Neutrophil (primary cell): ENCODE measurements at regions not wholly inside any gene's neighbourhood (a gene's known extent, or its start where the extent isn't known, plus 50 kb on each side); places are given as distances from the start of the nearest gene placed in this dataset.

ENCODE experiments used
- H3K27ac ChIP-seq: fragments of 200-600 bp; sonication (generic); 2 replicates; pipeline ENCODE4 v1.5.1; 2016; ENCODE audit warnings: mild to moderate bottlenecking, moderate library complexity
- H3K27me3 ChIP-seq: fragments of 200-600 bp; sonication (generic); 2 replicates; pipeline ENCODE4 v1.6.0; 2016; ENCODE audit warnings: mild to moderate bottlenecking
- H3K36me3 ChIP-seq: fragments of 200-600 bp; sonication (generic); 2 replicates; pipeline ENCODE4 v1.5.1; 2017
- H3K4me1 ChIP-seq, 2 experiments: fragments of 200-600 bp in 1 of 2; sonication (generic) in 1 of 2; 1 replicate in 1 of 2; 2 replicates in 1 of 2; pipeline versions ENCODE4 v1.5.1 to v1.6.1; 2013 to 2016; ENCODE audit warnings: low read depth in 1 of 2, low read length in 1 of 2, mild to moderate bottlenecking in 1 of 2, moderate library complexity in 1 of 2; ENCODE audit not compliant: control insufficient read depth in 1 of 2, insufficient read depth in 1 of 2
- H3K4me3 ChIP-seq, 2 experiments: fragments of 200-600 bp in 1 of 2; sonication (generic) in 1 of 2; 1 replicate in 1 of 2; 2 replicates in 1 of 2; pipeline ENCODE4 v1.5.1; 2013 to 2016; ENCODE audit warnings: low read depth in 1 of 2, low read length in 1 of 2, mild to moderate bottlenecking in 1 of 2, moderate library complexity in 1 of 2
- H3K9me3 ChIP-seq: fragments of 200-600 bp; sonication (generic); 2 replicates; pipeline ENCODE4 v1.5.1; 2016
- CTCF ChIP-seq: fragments of 200-600 bp; sonication (generic); IDR thresholded peaks from 2 replicates; pipeline ENCODE4 v1.5.1; 2016; ENCODE audit warnings: antibody characterized with exemption

- Histone ChIP-seq H3K9me3 (no peaks in the 10 kb centered on the region), H3K4me3 (no peak overlapping the region), H3K27me3 (no peaks in the 10 kb centered on the region), H3K36me3 (no peaks in the 10 kb centered on the region), H3K4me1 (no peaks in the 10 kb centered on the region), H3K27ac (no peak overlapping the region)
- TF ChIP-seq CTCF: no peak
Measured at GRCh38 chr9:80094176-80094771, 522.5 kb downstream of the TLE4 start.

- Histone ChIP-seq H3K9me3 (no peaks in the 10 kb centered on the region), H3K27me3 (no peaks in the 10 kb centered on the region), H3K4me1 (no peaks in the 10 kb centered on the region), H3K36me3 (no peaks in the 10 kb centered on the region), H3K4me3 (no peak overlapping the region), H3K27ac (no peak overlapping the region)
- TF ChIP-seq CTCF: no peak
Measured at GRCh38 chr9:80093695-80094094, 521.9 kb downstream of the TLE4 start.

- H3K27ac ChIP-seq: no peak overlapping the region
- no peak overlapping the region for H3K4me3 ChIP-seq
- H3K4me1 ChIP-seq: no peaks in the 10 kb centered on the region
- TF ChIP-seq CTCF: no peak
- H3K27me3 ChIP-seq: no peaks in the 10 kb centered on the region
- H3K36me3 ChIP-seq: no peaks in the 10 kb centered on the region
- H3K9me3 ChIP-seq: no peaks in the 10 kb centered on the region
Measured at GRCh38 chr9:80091526-80091925, 519.8 kb downstream of the TLE4 start.

GRCh38 chr9:80090317-80090716 is 518.6 kb downstream of the TLE4 start:
- H3K4me1 ChIP-seq: no peaks in the 10 kb centered on the region
- TF ChIP-seq CTCF: no peak
- H3K4me3 ChIP-seq: no peak overlapping the region
- no peaks in the 10 kb centered on the region for H3K36me3 ChIP-seq
- no peak overlapping the region for H3K27ac ChIP-seq
- H3K27me3 ChIP-seq: no peaks in the 10 kb centered on the region
- H3K9me3 ChIP-seq: no peaks in the 10 kb centered on the region

- Histone ChIP-seq H3K4me1 (no peaks in the 10 kb centered on the region), H3K4me3 (no peak overlapping the region), H3K27me3 (no peaks in the 10 kb centered on the region), H3K9me3 (no peaks in the 10 kb centered on the region), H3K36me3 (no peaks in the 10 kb centered on the region), H3K27ac (no peak overlapping the region)
- TF ChIP-seq CTCF: no peak
Measured at GRCh38 chr9:80086822-80087345, 515.1 kb downstream of the TLE4 start.
